ENCODE measurements at regions not wholly inside any gene's neighbourhood (a gene's known extent, or its start where the extent isn't known, plus 50 kb on each side); places are given as distances from the start of the nearest gene placed in this dataset.
"Not testable (repeated sequence)": the region's sequence is repeated elsewhere in the genome, so short reads cannot be mapped to it uniquely, and the experiment has no call there.

DNA sequence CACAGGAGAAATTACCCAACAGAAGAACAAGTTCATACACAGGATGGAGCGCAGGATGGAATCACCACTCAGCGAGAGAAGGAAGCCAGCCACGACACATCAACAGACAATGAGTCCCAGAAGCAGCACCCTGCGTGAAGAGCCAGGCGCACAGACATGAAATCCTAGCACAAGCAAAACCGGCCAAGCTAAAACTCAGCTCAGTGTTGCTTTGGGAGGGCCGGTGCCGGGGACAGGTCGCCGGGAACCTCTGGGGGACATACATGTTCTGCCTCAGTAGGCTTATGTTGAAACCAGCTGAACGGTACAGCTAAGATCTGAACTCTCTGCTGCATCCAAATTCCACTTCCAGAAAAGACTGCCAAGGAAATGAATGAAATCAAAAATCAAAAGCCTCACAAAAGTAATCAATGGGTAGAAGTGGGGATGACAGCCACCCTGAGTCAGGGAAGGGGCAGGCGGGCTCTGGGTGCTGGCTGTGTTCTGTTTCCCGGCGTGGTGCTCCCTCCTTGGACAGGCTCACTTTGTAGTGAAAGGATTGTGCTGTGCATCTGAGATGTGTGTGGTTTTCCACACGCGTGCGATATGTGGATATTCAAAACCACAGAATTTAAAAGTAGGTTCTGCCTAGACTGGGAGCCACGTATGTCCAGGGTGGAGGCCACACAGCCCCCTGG lies 114.7 kb downstream of the PDGFA start:
- Mint-ChIP-seq H3K27me3 (ENCODE audit: low read depth) (no peaks in the 10 kb centered on the region), H3K36me3 (ENCODE audit: low read depth) (no peaks in the 10 kb centered on the region), H3K27ac (no peak overlapping the region), H3K4me1 (ENCODE audit: low read depth) (no peaks in the 10 kb centered on the region), H3K9me3 (peaks cover 2% of the 10 kb centered on the region), H3K4me3 (ENCODE audit: low read depth) (no peak overlapping the region)
- intact Hi-C loops (cut with micrococcal nuclease): no loop called here
- DNase-seq (ENCODE audit: low spot score): no peak

DNA sequence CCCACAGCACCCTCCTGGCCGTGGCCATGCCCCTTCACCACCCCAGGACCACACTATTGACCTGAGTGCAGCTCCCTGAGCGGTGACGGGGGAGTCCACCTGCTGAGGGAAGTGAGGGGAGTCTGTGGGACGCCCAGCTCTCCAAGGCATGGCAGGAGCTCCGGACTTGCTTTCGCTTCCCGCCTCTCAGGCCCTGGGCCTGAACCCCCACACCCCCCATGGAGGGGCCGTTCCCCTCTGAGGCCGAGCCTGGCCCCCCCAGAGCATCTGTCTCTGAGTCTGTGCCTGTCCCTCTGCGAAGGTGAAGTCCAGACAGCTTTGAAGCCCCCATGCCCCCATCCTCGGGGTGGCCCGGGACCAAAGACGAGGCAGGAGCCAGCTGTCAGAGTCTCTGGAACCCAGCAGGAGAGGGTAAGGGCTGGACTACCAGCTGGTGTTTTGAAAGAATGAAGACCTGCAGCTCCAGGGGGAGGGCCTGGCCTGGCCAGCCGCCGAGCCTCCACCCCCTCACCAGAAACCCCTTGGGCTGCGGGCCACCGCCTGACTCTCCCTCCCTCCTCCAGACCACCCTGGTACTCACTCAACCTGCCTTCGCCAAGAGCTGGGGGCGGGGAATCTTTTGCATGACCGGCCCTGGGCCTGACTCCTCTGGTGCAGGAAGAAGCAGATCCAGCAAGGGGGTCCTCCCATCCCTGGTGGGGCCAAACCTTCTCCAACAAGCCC lies 114.0 kb downstream of the PDGFA start:
- H3K36me3 Mint-ChIP-seq (ENCODE audit: low read depth): no peaks in the 10 kb centered on the region
- no peak for DNase-seq (ENCODE audit: low spot score)
- H3K9me3 Mint-ChIP-seq: no peaks in the 10 kb centered on the region
- intact Hi-C loops (cut with micrococcal nuclease): no loop called here
- no peak overlapping the region for H3K4me3 Mint-ChIP-seq (ENCODE audit: low read depth)
- H3K4me1 Mint-ChIP-seq (ENCODE audit: low read depth): no peaks in the 10 kb centered on the region
- H3K27me3 Mint-ChIP-seq (ENCODE audit: low read depth): no peaks in the 10 kb centered on the region
- H3K27ac Mint-ChIP-seq: no peak overlapping the region

DNA sequence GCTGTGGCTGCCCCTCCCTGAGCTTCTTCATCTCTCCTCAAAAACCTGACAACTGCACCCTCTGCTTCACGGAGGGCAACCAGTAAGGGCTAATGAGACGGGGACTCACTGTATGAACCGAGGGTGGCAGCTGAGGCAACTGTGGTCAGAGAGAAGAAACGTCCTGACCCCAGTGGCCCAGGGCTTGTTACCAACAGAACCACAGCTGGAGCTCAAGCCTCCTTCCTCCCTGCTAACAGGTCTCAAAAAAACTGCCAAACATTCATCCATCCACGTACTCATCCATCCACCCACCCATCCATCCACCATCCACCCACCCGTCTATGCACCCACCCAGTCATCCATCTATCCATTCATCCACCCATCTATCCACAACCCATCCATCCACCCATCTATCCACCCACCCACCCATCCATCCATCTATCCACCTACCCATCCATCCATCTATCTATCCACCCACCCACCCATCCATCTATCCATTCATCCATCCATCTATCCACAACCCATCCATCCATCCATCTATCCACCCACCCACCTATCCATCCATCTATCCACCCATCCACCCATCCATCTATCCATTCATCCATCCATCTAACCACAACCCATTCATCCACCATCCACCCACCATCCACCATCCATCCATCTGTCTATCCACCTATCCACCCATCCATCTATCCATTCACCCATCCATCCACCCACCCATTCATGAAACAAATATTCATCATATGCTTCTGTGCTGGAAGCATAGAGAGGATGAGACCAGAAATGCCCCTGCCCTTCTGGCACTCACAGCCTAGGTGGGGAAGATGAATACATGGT lies 111.7 kb downstream of the PDGFA start:
- no peaks in the 10 kb centered on the region for H3K4me1 Mint-ChIP-seq (ENCODE audit: low read depth)
- no peak overlapping the region for H3K27ac Mint-ChIP-seq
- H3K9me3 Mint-ChIP-seq: no peaks in the 10 kb centered on the region
- H3K27me3 Mint-ChIP-seq (ENCODE audit: low read depth): no peaks in the 10 kb centered on the region
- intact Hi-C loops (cut with micrococcal nuclease): no loop called here
- H3K4me3 Mint-ChIP-seq (ENCODE audit: low read depth): no peak overlapping the region
- no peak for DNase-seq (ENCODE audit: low spot score)
- no peaks in the 10 kb centered on the region for H3K36me3 Mint-ChIP-seq (ENCODE audit: low read depth)

DNA sequence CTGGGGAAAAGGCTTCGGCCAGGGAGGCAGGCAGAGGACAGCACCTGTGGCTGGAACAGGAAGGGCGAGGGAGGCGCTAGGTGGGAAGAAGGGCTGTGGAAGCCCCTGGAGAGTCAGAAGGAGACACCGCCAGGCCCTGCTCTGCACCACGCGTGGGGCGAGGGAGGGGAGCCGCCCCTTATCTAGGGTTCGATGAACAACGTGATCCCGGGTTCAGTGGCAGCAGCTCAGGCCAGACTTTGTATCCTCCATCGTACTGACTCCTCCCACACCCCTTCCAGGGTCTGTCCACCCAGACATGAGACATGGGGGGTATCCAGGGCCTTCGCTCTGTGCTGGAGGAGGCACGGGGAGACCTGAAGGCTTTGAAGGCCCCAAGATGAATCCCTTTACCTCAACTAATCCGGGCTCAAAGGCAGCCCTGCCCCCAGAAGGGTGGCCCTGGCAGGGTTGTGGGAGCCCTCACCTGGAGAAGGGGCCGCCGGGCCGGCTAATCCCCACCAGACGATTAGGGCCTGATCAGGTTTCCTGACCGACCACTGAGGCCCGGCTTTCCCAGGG lies 110.8 kb downstream of the PDGFA start:
- H3K4me1 Mint-ChIP-seq (ENCODE audit: low read depth): no peaks in the 10 kb centered on the region
- H3K4me3 Mint-ChIP-seq (ENCODE audit: low read depth): no peak overlapping the region
- no peak for DNase-seq (ENCODE audit: low spot score)
- H3K36me3 Mint-ChIP-seq (ENCODE audit: low read depth): no peaks in the 10 kb centered on the region
- no peaks in the 10 kb centered on the region for H3K27me3 Mint-ChIP-seq (ENCODE audit: low read depth)
- intact Hi-C loops (cut with micrococcal nuclease): no loop called here
- H3K9me3 Mint-ChIP-seq: no peaks in the 10 kb centered on the region
- no peak overlapping the region for H3K27ac Mint-ChIP-seq

DNA sequence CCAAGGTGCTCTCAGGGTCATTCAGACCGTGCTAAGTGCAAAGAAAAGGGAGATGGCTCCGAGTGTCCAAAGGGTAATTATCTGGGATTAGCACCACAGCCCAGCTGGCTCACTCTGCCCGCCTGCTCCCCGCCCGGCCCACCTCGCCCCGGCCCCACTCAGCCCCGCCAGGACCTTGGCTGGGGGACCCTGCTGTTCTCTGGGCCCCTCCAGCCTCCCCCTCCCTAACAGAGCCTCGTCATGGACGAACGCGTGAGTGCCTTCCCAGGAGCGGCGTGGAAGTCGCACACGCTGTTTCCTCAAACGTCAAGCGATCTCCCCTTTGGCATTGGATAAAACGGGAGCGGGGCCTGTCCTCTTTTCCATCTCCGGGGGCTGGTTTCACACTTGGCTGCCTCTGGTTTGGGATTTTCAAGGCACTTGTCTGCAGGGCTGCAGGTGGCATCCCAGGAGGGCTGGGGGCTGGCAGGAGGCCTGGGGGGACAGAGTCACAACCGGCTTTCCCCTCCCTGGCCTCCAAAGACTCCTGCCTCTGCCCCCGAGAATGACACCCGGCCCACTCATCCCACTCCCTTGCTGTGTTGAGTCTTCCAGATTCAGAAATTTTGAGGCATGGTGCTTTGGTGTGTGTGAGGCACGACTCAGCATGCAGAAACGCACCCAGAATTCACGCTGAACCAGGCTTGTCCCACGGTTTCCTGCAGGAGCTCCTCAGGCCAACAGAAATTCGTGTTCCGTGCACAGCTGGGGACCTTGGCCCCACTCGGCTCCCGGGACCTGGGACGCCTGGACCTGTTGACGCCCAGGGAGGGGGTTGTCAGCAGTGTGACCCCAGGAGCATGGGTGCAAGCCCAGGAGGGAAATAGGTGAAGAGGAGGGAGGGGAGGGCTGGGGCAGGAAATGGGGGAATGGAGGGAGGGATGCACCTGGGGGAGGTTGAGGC lies 110.0 kb downstream of the PDGFA start:
- Mint-ChIP-seq H3K36me3 (ENCODE audit: low read depth) (no peaks in the 10 kb centered on the region), H3K4me1 (ENCODE audit: low read depth) (no peaks in the 10 kb centered on the region), H3K27me3 (ENCODE audit: low read depth) (no peaks in the 10 kb centered on the region), H3K4me3 (ENCODE audit: low read depth) (no peak overlapping the region), H3K9me3 (no peaks in the 10 kb centered on the region), H3K27ac (no peak overlapping the region)
- intact Hi-C loops (cut with micrococcal nuclease): no loop called here
- no peak for DNase-seq (ENCODE audit: low spot score)

GRCh38 chr7:410395-410910 lies 109.2 kb downstream of the PDGFA start:
- no peaks in the 10 kb centered on the region for H3K27me3 Mint-ChIP-seq (ENCODE audit: low read depth)
- H3K27ac Mint-ChIP-seq: no peak overlapping the region
- H3K4me3 Mint-ChIP-seq (ENCODE audit: low read depth): no peak overlapping the region
- no peaks in the 10 kb centered on the region for H3K36me3 Mint-ChIP-seq (ENCODE audit: low read depth)
- no peak for DNase-seq (ENCODE audit: low spot score)
- intact Hi-C loops (cut with micrococcal nuclease): no loop called here
- H3K9me3 Mint-ChIP-seq: no peaks in the 10 kb centered on the region
- H3K4me1 Mint-ChIP-seq (ENCODE audit: low read depth): no peaks in the 10 kb centered on the region

DNA sequence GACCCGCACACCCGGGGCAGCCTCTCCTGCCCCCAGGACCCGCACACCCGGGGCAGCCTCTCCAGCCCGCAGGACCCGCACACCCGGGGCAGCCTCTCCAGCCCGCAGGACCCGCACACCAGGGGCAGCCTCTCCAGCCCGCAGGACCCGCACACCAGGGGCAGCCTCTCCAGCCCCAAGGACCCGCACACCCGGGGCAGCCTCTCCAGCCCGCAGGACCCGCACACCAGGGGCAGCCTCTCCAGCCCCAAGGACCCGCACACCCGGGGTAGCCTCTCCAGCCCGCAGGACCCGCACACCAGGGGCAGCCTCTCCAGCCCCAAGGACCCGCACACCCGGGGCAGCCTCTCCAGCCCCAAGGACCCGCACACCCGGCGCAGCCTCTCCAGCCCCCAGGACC lies 108.5 kb downstream of the PDGFA start:
- DNase-seq (ENCODE audit: low spot score); H3K4me3 Mint-ChIP-seq (ENCODE audit: low read depth); H3K4me1 Mint-ChIP-seq (ENCODE audit: low read depth); H3K36me3 Mint-ChIP-seq (ENCODE audit: low read depth); H3K27me3 Mint-ChIP-seq (ENCODE audit: low read depth); H3K9me3 Mint-ChIP-seq; intact Hi-C loops (cut with micrococcal nuclease); H3K27ac Mint-ChIP-seq: not testable (repeated sequence)

DNA sequence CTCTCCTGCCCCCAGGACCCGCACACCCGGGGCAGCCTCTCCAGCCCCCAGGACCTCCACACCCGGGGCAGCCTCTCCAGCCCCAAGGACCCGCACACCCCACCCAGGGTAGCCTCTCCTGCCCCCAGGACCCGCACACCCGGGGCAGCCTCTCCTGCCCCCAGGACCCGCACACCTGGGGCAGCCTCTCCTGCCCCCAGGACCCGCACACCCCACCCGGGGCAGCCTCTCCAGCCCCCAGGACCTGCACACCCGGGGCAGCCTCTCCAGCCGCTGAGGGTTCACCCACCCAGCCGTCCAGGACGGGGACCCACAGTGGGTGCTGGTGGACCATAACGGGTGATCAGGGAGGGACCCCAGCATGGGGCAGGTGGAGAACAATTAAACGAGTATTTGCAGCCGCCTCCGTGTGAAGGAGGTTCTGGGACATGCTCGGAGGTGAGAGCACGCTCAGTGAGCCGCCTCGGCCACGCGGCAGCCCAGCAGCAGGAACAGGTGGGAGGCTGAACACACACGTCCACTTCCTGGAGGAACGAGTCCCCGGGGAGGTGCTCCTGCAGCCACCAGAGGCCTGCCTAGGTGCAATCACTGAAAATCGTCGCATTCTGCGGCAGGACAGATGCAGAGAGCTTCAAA lies 107.9 kb downstream of the PDGFA start:
- intact Hi-C loops (cut with micrococcal nuclease): no loop called here
- no peak for DNase-seq (ENCODE audit: low spot score)
- Mint-ChIP-seq H3K4me3 (ENCODE audit: low read depth) (no peak overlapping the region), H3K4me1 (ENCODE audit: low read depth) (no peaks in the 10 kb centered on the region), H3K27me3 (ENCODE audit: low read depth) (no peaks in the 10 kb centered on the region), H3K9me3 (no peaks in the 10 kb centered on the region), H3K36me3 (ENCODE audit: low read depth) (no peaks in the 10 kb centered on the region), H3K27ac (no peak overlapping the region)

GRCh38 chr7:412313-412710 lies 107.3 kb downstream of the PDGFA start:
- Mint-ChIP-seq H3K27me3 (ENCODE audit: low read depth) (no peaks in the 10 kb centered on the region), H3K36me3 (ENCODE audit: low read depth) (no peaks in the 10 kb centered on the region), H3K4me3 (ENCODE audit: low read depth) (no peak overlapping the region), H3K27ac (no peak overlapping the region), H3K4me1 (ENCODE audit: low read depth) (no peaks in the 10 kb centered on the region), H3K9me3 (no peaks in the 10 kb centered on the region)
- intact Hi-C loops (cut with micrococcal nuclease): no loop called here
- no peak for DNase-seq (ENCODE audit: low spot score)

GRCh38 chr7:414681-415560 lies 104.7 kb downstream of the PDGFA start:
- no peaks in the 10 kb centered on the region for H3K4me1 Mint-ChIP-seq (ENCODE audit: low read depth)

More at GRCh38 chr7:414681-415560, 104.7 kb downstream of the PDGFA start:
- H3K27ac Mint-ChIP-seq: no peak overlapping the region
- DNase-seq (ENCODE audit: low spot score): no peak
- peaks cover 5% of the 10 kb centered on the region for H3K9me3 Mint-ChIP-seq
- intact Hi-C loops (cut with micrococcal nuclease): no loop called here
- no peak overlapping the region for H3K4me3 Mint-ChIP-seq (ENCODE audit: low read depth)
- H3K36me3 Mint-ChIP-seq (ENCODE audit: low read depth): no peaks in the 10 kb centered on the region
- H3K27me3 Mint-ChIP-seq (ENCODE audit: low read depth): no peaks in the 10 kb centered on the region

Measured in activated T-helper 2 cell treated with anti-CD3 and anti-CD28 coated beads, Interferon-gamma antibody, Interleukin-2, Interleukin-4, amounts not matched to agents 10 μg/mL and 5 μg/mL and 100 μg/mL, durations not matched to agents 14 hours and 24 hours and 36 hours (primary cell).